HL-60 (cell line): ENCODE measurements at regions not wholly inside any gene's neighbourhood (a gene's known extent, or its start where the extent isn't known, plus 50 kb on each side); places are given as distances from the start of the nearest gene placed in this dataset.

Experiments used
- DNase-seq, 2 experiments: peaks; one replicate each; pipeline ENCODE4 v3.0.0-alpha.2; 2010 to 2020; ENCODE audit warnings: low read depth in 1 of 2, low spot score in 1 of 2
- H3K27ac ChIP-seq: fragments of 250-450 bp; sonication (Bioruptor Pico); replicated peaks from 2 replicates; pipeline ENCODE4 v1.5.1; 2020; ENCODE audit warnings: mild to moderate bottlenecking, moderate library complexity
- H3K27me3 ChIP-seq: fragments of 250-450 bp; sonication (Bioruptor Pico); 2 replicates; pipeline ENCODE4 v1.5.1; 2021; ENCODE audit warnings: mild to moderate bottlenecking, moderate library complexity; ENCODE audit not compliant: insufficient read depth, poor library complexity, severe bottlenecking
- H3K4me3 ChIP-seq: replicated peaks from 2 replicates; pipeline ENCODE4 v1.5.1; 2011; ENCODE audit warnings: mild to moderate bottlenecking, control low read depth, low read length; ENCODE audit not compliant: insufficient read depth
- CTCF ChIP-seq: IDR thresholded peaks from one replicate; pipeline ENCODE4 v1.5.1; 2011; ENCODE audit warnings: low read length, control low read depth, inconsistent platforms; ENCODE audit not compliant: insufficient read depth
- GABPA ChIP-seq: IDR thresholded peaks from 2 replicates; pipeline ENCODE4 v1.6.1; 2012; ENCODE audit warnings: low read depth
- POLR2AphosphoS5 ChIP-seq: IDR thresholded peaks from 2 replicates; pipeline ENCODE4 v1.6.1; 2012; ENCODE audit warnings: low read depth
- REST ChIP-seq: IDR thresholded peaks from 2 replicates; pipeline ENCODE4 v1.6.1; 2012; ENCODE audit warnings: low read depth; ENCODE audit not compliant: insufficient replicate concordance
- SPI1 ChIP-seq: IDR thresholded peaks from 2 replicates; pipeline ENCODE4 v1.6.1; 2012; ENCODE audit warnings: low read depth, mild to moderate bottlenecking, borderline replicate concordance

- H3K27me3 ChIP-seq = no peaks in the 10 kb centered on the region
- DNase-seq = no peak
- H3K4me3 ChIP-seq = no peak overlapping the region
Observed at GRCh38 chr1:57623039-57623790, 199.4 kb upstream of the DAB1 start.

GRCh38 chr1:57621776-57622175 lies 197.9 kb upstream of the DAB1 start:
- TF ChIP-seq CTCF = no peak
- TF ChIP-seq POLR2AphosphoS5 = no peak
- TF ChIP-seq GABPA = no peak
- TF ChIP-seq SPI1 = no peak
- TF ChIP-seq REST = no peak
- Histone ChIP-seq H3K27ac (no peak overlapping the region), H3K4me3 (no peak overlapping the region), H3K27me3 (no peaks in the 10 kb centered on the region)
- DNase-seq = no peak

More at GRCh38 chr1:57623039-57623790, 199.4 kb upstream of the DAB1 start:
- no peak for TF ChIP-seq GABPA
- TF ChIP-seq REST = no peak
- no peak for TF ChIP-seq CTCF
- TF ChIP-seq POLR2AphosphoS5 = no peak
- TF ChIP-seq SPI1 = no peak
- no peak overlapping the region for H3K27ac ChIP-seq

- no peak for DNase-seq
- H3K27me3 ChIP-seq = no peaks in the 10 kb centered on the region
- no peak for TF ChIP-seq POLR2AphosphoS5
- no peak for TF ChIP-seq CTCF
- no peak for TF ChIP-seq GABPA
- no peak for TF ChIP-seq SPI1
- no peak for TF ChIP-seq REST
- no peak overlapping the region for H3K27ac ChIP-seq
- no peak overlapping the region for H3K4me3 ChIP-seq
Observed at GRCh38 chr1:57620605-57621004, 196.7 kb upstream of the DAB1 start.
